Mucosa of descending colon (tissue), 3 donors: ENCODE measurements at regions not wholly inside any gene's neighbourhood (a gene's known extent, or its start where the extent isn't known, plus 50 kb on each side); places are given as distances from the start of the nearest gene placed in this dataset.

ENCODE experiments used
- ATAC-seq: fragments of 200-7000 bp; cut with Tn5 transposase; one replicate; pipeline ENCODE4 v1.9.1; 2020; ENCODE audit warnings: mild to moderate bottlenecking, moderate library complexity
- DNase-seq, 3 donors: peaks; one replicate each; pipeline ENCODE4 v3.0.0-alpha.2; 2020
- H3K36me3 ChIP-seq: fragments of 200-600 bp; one replicate; pipeline ENCODE4 v1.8.0; 2021; ENCODE audit warnings: low read depth, mild to moderate bottlenecking
- H3K4me1 ChIP-seq: fragments of 200-600 bp; one replicate; pipeline ENCODE4 v1.8.0; 2021; ENCODE audit warnings: low read depth, mild to moderate bottlenecking
- H3K4me3 ChIP-seq: fragments of 200-600 bp; one replicate; pipeline ENCODE4 v1.8.0; 2021; ENCODE audit warnings: mild to moderate bottlenecking
- H3K9me3 ChIP-seq: fragments of 200-600 bp; one replicate; pipeline ENCODE4 v1.8.0; 2021; ENCODE audit warnings: mild to moderate bottlenecking
- intact Hi-C, 2 donors: fragments of 100-400 bp; cut with DNase I in 1 of 2; cut with micrococcal nuclease in 1 of 2; formaldehyde crosslinking; loops; one replicate each; pipeline versions ENCODE4 v1.11.0 to v1.11.1; 2022; cut with DNase I, micrococcal nuclease
- TF ChIP-seq, protein P1 (sequence below): fragments of 200-600 bp; IDR thresholded peaks from one replicate; pipeline ENCODE4 v1.8.0; 2022; ENCODE audit warnings: antibody characterized with exemption, mild to moderate bottlenecking
- donor health status: DM: no; HTN: no; CAD: no; lungs with moderate emphysema.
- donor health status: DM: no; HTN: no; CAD: no.
- donor health status: DM: no; HTN: yes; CAD: no.

DNA sequence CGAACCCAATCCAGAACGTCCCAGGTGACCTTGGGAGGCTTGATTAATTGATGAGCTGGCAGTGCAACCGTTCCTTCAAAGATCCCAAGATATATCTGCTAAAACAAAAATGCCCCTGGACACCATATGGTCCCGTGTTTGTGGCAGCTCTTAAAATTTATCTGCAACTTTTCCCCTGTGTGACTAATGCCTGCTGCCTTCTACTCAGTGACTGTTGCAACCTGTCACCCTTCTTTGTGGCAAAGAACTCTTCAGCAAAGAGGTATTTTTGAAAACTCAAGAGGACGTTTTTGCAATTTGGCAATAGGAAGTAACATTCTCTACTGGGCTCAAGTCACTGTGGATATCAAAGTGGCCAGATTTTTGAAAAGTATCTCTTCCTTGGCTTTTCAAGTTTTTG, 75.8 kb upstream of the SOD3 start:
- H3K4me1 ChIP-seq = no peaks in the 10 kb centered on the region
- no peak for ATAC-seq

DNA sequence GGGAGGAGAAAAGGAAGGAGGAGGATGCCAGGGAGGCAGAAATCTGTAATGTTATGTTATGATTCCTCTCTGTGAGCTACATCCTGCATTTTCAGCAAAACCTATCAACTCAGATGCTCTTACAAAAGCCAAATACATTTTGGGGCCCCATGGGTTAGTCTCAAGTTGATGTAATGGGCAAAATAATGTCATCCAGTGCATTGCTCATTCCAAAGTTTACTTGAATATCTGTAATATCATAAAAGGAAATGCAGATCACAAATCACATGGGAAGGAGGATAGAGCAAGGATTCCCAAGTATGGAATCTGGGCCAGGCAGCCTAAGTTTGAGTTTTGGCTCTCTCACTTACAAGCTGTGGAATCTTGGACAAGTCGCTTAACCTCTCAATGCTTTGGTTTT, 74.9 kb upstream of the SOD3 start:
- H3K9me3 ChIP-seq = peaks cover 2% of the 10 kb centered on the region
- H3K36me3 ChIP-seq = no peaks in the 10 kb centered on the region
- no peaks in the 10 kb centered on the region for H3K4me1 ChIP-seq
- DNase-seq (no peak), ATAC-seq (no peak)
- TF ChIP-seq, protein P1, sequence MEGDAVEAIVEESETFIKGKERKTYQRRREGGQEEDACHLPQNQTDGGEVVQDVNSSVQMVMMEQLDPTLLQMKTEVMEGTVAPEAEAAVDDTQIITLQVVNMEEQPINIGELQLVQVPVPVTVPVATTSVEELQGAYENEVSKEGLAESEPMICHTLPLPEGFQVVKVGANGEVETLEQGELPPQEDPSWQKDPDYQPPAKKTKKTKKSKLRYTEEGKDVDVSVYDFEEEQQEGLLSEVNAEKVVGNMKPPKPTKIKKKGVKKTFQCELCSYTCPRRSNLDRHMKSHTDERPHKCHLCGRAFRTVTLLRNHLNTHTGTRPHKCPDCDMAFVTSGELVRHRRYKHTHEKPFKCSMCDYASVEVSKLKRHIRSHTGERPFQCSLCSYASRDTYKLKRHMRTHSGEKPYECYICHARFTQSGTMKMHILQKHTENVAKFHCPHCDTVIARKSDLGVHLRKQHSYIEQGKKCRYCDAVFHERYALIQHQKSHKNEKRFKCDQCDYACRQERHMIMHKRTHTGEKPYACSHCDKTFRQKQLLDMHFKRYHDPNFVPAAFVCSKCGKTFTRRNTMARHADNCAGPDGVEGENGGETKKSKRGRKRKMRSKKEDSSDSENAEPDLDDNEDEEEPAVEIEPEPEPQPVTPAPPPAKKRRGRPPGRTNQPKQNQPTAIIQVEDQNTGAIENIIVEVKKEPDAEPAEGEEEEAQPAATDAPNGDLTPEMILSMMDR = no peak
- no peak overlapping the region for H3K4me3 ChIP-seq
- intact Hi-C loops = no loop called here

More for the DNA sequence above, 75.8 kb upstream of the SOD3 start:
- DNase-seq = no peak
- no peaks in the 10 kb centered on the region for H3K36me3 ChIP-seq
- H3K4me3 ChIP-seq = no peak overlapping the region
- intact Hi-C loops = no loop called here
- H3K9me3 ChIP-seq = peaks cover 6% of the 10 kb centered on the region
- TF ChIP-seq, protein P1 = no peak

DNA sequence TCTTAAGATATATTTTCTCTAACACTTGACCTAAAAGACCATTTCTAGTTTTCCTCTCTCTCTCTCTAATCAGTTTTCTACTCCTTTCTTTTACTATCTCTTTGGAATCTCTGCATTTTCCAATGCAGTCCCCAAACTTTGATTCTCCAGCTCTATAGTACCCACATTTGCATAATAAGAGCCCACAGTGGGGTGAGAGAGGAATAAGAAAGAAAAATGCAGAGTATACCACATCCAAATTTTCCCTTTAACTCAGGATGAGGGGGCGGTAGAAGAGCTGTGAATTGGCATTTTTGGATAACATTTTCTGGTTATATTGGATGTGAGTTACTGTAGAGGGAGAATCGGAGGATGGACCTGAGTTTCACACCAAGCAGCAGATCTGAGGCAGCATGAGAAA, 74.4 kb upstream of the SOD3 start:
- intact Hi-C loops = no loop called here
- DNase-seq (no peak), ATAC-seq (no peak)
- TF ChIP-seq, protein P1 = no peak
- no peaks in the 10 kb centered on the region for H3K4me1 ChIP-seq
- no peaks in the 10 kb centered on the region for H3K36me3 ChIP-seq
- no peak overlapping the region for H3K4me3 ChIP-seq
- H3K9me3 ChIP-seq = no peaks in the 10 kb centered on the region

DNA sequence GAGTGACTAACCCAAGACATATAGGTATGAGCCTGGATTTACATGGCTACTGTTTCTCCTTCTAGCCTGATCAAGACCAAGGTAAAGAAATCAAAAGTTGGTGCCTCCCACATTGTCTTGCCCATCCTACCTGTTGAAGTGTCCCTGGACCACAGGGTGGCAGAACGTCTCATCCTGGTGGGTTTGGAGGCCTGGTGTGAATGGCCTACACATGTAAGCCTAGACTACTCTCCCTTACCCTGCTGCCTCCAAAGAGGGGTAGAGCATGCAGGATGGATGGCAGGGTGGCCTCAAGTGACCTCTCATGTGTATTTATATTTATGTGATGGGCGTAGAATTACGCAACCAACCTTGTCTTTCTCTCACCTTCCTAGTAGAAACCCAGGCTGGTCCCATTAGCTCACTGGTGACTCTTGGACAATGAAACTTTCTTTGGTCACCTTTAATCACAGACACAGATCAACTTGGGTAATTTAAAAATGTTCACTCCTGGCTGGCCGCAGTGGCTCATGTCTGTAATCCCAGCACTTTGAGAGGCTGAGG, 73.3 kb upstream of the SOD3 start:
- intact Hi-C loops = no loop called here
- H3K4me3 ChIP-seq = no peak overlapping the region
- DNase-seq (no peak), ATAC-seq (no peak)
- H3K9me3 ChIP-seq = no peaks in the 10 kb centered on the region
- H3K36me3 ChIP-seq = no peaks in the 10 kb centered on the region
- TF ChIP-seq, protein P1 = no peak
- H3K4me1 ChIP-seq = no peaks in the 10 kb centered on the region

DNA sequence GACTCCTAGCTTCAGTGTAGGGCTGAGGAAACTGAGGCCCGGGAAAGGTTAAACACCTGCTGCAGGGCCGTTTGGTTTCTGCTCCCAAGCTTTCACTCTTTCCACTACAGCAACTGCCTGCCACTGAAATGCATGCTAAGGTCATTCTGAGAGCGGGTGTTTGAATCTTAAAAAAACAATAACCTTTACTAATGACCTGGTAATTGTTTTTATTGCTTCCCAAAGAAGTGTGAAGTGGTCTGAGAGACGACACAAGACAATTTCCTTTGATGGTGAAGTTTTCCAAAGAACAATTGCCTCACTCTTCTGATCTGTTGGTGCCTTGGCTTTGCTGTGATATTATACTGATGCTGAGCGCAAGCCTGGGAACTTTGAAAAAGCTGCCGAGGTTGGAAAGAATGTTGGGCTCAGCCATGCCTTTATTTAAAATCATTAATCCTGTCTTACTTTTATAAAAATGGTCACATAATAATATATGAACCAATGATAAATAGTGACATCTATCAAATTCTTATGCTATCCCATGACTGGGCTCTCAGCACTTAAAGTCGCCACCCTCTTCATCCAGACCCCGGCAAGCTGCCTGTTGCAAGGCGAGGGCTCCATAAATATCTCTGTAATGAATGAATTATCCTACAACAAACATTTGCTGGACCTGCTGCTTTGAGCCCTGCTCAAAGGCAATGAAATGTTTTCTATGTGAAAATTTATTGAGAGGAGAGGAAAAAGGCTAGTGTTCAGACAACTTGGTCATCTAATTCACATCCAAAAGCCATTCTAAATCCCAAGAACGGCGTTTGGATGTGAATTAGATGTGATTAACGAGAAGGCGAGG, 67.8 kb upstream of the SOD3 start:
- Histone ChIP-seq H3K36me3 (no peaks in the 10 kb centered on the region), H3K9me3 (no peaks in the 10 kb centered on the region), H3K4me3 (no peak overlapping the region), H3K4me1 (no peaks in the 10 kb centered on the region)
- DNase-seq (no peak), ATAC-seq (no peak)
- intact Hi-C loops = no loop called here
- TF ChIP-seq, protein P1 = no peak
